ENCODE measurements at regions not wholly inside any gene's neighbourhood (a gene's known extent, or its start where the extent isn't known, plus 50 kb on each side); places are given as distances from the start of the nearest gene placed in this dataset.

GRCh38 chr2:217538719-217539118, 464.1 kb downstream of the TNS1 start:
- TF ChIP-seq CTCF (IDR thresholded peaks at IDR 0.05) (no peak), POLR2A (IDR thresholded peaks at IDR 0.05) (no peak)
